ENCODE measurements at regions not wholly inside any gene's neighbourhood (a gene's known extent, or its start where the extent isn't known, plus 50 kb on each side); places are given as distances from the start of the nearest gene placed in this dataset.
"Not testable (repeated sequence)": the region's sequence is repeated elsewhere in the genome, so short reads cannot be mapped to it uniquely, and the experiment has no call there.

- DNase-seq (ENCODE audit: low read depth) = no peak
- TF ChIP-seq CTCF (conservative IDR thresholded peaks at IDR 0.05; ENCODE audit: low read depth, low read length) = no peak
Observed at GRCh38 chr12:33609910-33610309, 170.3 kb upstream of the SYT10 start.

DNA sequence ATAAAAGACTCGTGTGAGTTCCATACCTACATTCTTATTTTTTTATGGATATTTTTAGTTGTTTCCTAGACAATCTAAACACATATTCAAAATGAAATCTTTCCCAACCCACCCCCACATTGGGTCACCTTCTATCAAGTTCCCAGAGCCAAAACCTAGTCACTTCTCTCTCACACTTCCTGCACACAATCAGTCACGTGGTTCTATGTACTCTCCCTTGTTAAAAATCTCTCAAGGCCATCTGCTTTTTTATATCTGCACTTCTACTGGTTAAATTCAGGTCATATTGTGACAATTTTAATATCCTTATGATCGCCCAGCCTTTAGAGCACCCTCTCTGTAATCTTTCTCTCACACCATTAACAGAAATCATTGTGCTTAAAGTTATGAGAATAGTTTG, 175.0 kb upstream of the SYT10 start:
- TF ChIP-seq CTCF (conservative IDR thresholded peaks at IDR 0.05; ENCODE audit: low read depth, low read length) = no peak

More at GRCh38 chr12:33609910-33610309, 170.3 kb upstream of the SYT10 start:
- H3K4me3 ChIP-seq (ENCODE audit: low read depth, low read length) = no peak overlapping the region

DNA sequence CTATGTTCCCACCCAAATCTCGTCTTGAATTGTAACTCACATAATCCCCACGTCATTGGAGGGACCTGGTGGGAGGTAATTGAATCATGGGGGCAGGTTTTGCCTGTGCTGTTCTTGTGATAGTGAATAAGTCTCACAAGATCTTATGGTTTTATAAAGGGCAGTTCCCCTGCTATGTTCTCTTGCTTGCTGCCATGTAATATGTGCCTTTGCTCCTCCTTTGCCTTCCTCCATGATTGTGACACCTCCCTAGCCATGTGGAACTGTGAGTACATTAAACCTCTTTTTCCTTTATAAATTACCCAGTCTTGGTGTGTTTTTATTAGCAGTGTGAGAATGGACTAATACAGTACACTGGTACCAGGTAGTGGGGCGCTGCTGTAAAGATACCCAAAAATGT, 177.6 kb upstream of the SYT10 start:
- no peak for TF ChIP-seq CTCF (conservative IDR thresholded peaks at IDR 0.05; ENCODE audit: low read depth, low read length)

More for the DNA sequence above, 175.0 kb upstream of the SYT10 start:
- DNase-seq (ENCODE audit: low read depth) = no peak
- no peak overlapping the region for H3K4me3 ChIP-seq (ENCODE audit: low read depth, low read length)

DNA sequence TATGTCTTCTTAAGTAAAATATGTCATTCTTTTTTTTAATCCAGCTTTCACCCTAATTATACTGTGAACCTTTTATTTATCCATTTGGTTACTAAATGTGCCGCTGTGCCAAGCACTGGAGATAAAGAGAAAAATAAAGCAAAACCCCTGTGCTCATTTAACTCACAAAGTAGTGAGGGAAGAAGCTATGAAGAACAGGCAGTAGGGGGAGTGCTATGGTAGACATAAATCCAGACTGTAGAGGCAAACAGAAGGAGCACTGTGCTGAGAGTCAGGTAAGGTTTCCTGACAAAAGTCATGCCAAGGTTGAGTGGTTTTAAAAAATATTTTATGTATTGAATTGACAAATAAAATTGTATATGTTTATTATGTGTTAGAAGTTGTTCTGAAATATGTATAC, 188.5 kb upstream of the SYT10 start:
- TF ChIP-seq CTCF (conservative IDR thresholded peaks at IDR 0.05; ENCODE audit: low read depth, low read length) = no peak
- DNase-seq (ENCODE audit: low read depth) = no peak

More for the DNA sequence above, 177.6 kb upstream of the SYT10 start:
- DNase-seq (ENCODE audit: low read depth) = no peak
- H3K4me3 ChIP-seq (ENCODE audit: low read depth, low read length) = no peak overlapping the region

DNA sequence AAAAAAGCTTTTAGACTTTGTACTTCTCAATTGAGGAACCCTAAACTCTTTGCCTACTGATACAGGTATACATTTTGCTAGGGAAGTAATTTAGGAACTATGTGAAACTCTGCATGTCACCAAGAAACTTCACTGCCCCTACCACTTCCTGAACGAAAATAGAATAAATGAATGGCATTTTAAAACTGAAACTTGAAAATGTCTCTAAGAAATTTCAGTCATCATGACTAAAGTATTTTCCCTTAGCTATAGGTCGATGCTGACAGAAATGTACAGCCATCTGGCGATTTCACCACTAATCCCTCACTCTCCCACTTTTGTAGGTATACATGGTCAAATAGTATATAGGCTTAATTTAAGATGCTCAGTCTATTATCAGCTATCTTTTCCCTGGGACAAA, 194.9 kb upstream of the SYT10 start:
- no peak overlapping the region for H3K4me3 ChIP-seq (ENCODE audit: low read depth, low read length)
- no peak for TF ChIP-seq CTCF (conservative IDR thresholded peaks at IDR 0.05; ENCODE audit: low read depth, low read length)
- no peak for DNase-seq (ENCODE audit: low read depth)

More for the DNA sequence above, 188.5 kb upstream of the SYT10 start:
- no peak overlapping the region for H3K4me3 ChIP-seq (ENCODE audit: low read depth, low read length)

DNA sequence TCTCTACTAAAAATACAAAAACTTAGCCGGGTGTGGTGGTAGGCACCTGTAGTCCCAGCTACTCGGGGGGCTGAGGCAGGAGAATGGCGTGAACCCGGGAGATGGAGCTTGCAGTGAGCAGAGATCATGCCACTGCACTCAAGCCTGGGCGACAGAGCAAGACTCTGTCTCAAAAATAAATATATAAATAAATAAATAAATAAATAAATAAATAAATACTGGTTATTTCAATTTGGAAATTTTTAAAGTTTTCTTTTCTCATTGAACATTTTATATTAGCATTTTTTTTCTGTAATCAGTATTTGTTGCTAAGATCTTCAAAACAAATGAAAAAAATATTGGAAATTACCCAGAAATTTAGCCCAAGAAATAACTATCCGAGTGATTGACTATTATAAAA, 197.3 kb upstream of the SYT10 start:
- not testable (repeated sequence) for H3K4me3 ChIP-seq (ENCODE audit: low read depth, low read length); DNase-seq (ENCODE audit: low read depth)

DNA sequence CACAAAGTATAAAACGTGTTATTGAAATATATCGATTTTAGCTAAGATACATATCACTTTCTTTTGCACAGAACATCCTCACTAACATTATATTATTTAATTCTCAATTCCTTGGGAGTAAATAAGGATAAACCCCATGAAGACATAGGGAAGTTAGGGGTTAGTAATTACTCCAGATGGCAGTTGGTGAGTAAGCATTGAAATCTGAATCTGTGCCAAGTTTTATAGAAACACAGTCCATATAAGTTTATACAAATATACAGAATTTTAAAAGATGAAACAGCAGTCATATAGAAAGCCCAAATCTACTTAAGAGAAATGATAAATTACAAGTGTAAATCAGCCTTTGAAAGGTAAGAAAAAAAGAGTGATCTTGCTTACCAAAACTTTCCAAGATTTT, 200.4 kb upstream of the SYT10 start:
- no peak for TF ChIP-seq CTCF (conservative IDR thresholded peaks at IDR 0.05; ENCODE audit: low read depth, low read length)
- no peak overlapping the region for H3K4me3 ChIP-seq (ENCODE audit: low read depth, low read length)

GRCh38 chr12:33649992-33650391, 210.4 kb upstream of the SYT10 start:
- H3K4me3 ChIP-seq (ENCODE audit: low read depth, low read length) = no peak overlapping the region
- no peak for DNase-seq (ENCODE audit: low read depth)
- TF ChIP-seq CTCF (conservative IDR thresholded peaks at IDR 0.05; ENCODE audit: low read depth, low read length) = no peak

More for the DNA sequence above, 200.4 kb upstream of the SYT10 start:
- DNase-seq (ENCODE audit: low read depth) = no peak
